IMR-90 (cell line): ENCODE measurements at regions not wholly inside any gene's neighbourhood (a gene's known extent, or its start where the extent isn't known, plus 50 kb on each side); places are given as distances from the start of the nearest gene placed in this dataset.

Experiments
- ATAC-seq: fragments of 200-7000 bp; cut with Tn5 transposase; 2 replicates; pipeline ENCODE4 v1.9.1; 2020; ENCODE audit warnings: low read depth, mild to moderate bottlenecking, moderate library complexity
- BruUV-seq: library from RNA; stranded (reverse); fragments of 400-500 nt; replicated peaks from 2 replicates; lab custom pipeline; 2021; lab: Mats Ljungman, UMichigan
- CTCF ChIA-PET: fragments of 300-600 bp; formaldehyde crosslinking; extraction: SDS; loops from one replicate; lab custom pipeline; 2021; ENCODE audit warnings: antibody characterized with exemption; lab: Yijun Ruan, JAX
- POLR2A ChIA-PET: fragments of 300-600 bp; sonication (Branson Sonifier 250); formaldehyde crosslinking; loops from one replicate; lab custom pipeline; 2022; ENCODE audit warnings: antibody characterized with exemption; ENCODE audit not compliant: unreplicated experiment; lab: Charles Lee
- DNase-seq: peaks from one replicate; pipeline ENCODE4 v3.0.0; 2013
- H2AFZ ChIP-seq: replicated peaks from 2 replicates; pipeline ENCODE3; 2013; ENCODE audit warnings: low read length, mild to moderate bottlenecking; ENCODE audit not compliant: poor library complexity
- H2AK5ac ChIP-seq: 2 replicates; pipeline ENCODE4 v1.6.1; 2013; ENCODE audit warnings: low read depth, low read length, inconsistent platforms
- H2AK9ac ChIP-seq: replicated peaks from 2 replicates; pipeline ENCODE3; 2013; ENCODE audit warnings: mild to moderate bottlenecking, low read depth, low read length, moderate library complexity; ENCODE audit not compliant: poor library complexity
- H2BK120ac ChIP-seq: 2 replicates; pipeline ENCODE4 v1.6.1; 2013; ENCODE audit warnings: low read depth, low read length, inconsistent platforms
- H2BK15ac ChIP-seq: 3 replicates; pipeline ENCODE4 v1.6.1; 2013; ENCODE audit warnings: low read depth, low read length, inconsistent platforms
- H2BK20ac ChIP-seq: 2 replicates; pipeline ENCODE4 v1.6.1; 2013; ENCODE audit warnings: low read depth, mild to moderate bottlenecking, inconsistent platforms, low read length, moderate library complexity
- H2BK5ac ChIP-seq: 2 replicates; pipeline ENCODE4 v1.6.1; 2013; ENCODE audit warnings: mild to moderate bottlenecking, low read depth, low read length, inconsistent platforms; ENCODE audit not compliant: poor library complexity, severe bottlenecking
- H3K14ac ChIP-seq: replicated peaks from 2 replicates; pipeline ENCODE4 v1.6.1; 2013; ENCODE audit warnings: low read depth, low read length, inconsistent platforms
- H3K18ac ChIP-seq: 2 replicates; pipeline ENCODE4 v1.6.1; 2013; ENCODE audit warnings: low read depth, low read length, control low read depth
- H3K23ac ChIP-seq: 2 replicates; pipeline ENCODE4 v1.6.1; 2013; ENCODE audit warnings: low read depth, low read length, inconsistent platforms
- H3K27ac ChIP-seq: 2 replicates; pipeline ENCODE4 v1.5.1; 2013; ENCODE audit warnings: mild to moderate bottlenecking, control low read depth, low read length; ENCODE audit not compliant: insufficient read depth
- H3K27me3 ChIP-seq: 2 replicates; pipeline ENCODE4 v1.6.1; 2013; ENCODE audit warnings: low read length; ENCODE audit not compliant: control insufficient read depth, insufficient read depth
- H3K36me3 ChIP-seq: 2 replicates; pipeline ENCODE4 v1.6.1; 2013; ENCODE audit warnings: low read length, mixed read lengths; ENCODE audit not compliant: control insufficient read depth, insufficient read depth
- H3K4ac ChIP-seq: 2 replicates; pipeline ENCODE4 v1.6.1; 2013; ENCODE audit warnings: low read depth, low read length, inconsistent platforms
- H3K4me1 ChIP-seq: 2 replicates; pipeline ENCODE4 v1.6.1; 2013; ENCODE audit warnings: low read length, mixed read lengths; ENCODE audit not compliant: control insufficient read depth, insufficient read depth
- H3K4me2 ChIP-seq: 2 replicates; pipeline ENCODE4 v1.6.1; 2013; ENCODE audit warnings: low read depth, mild to moderate bottlenecking, control low read depth, low read length, moderate library complexity
- H3K4me3 ChIP-seq: 2 replicates; pipeline ENCODE4 v1.5.1; 2013; ENCODE audit warnings: low read depth, mild to moderate bottlenecking, control low read depth, low read length, moderate library complexity; ENCODE audit not compliant: insufficient read depth
- H3K56ac ChIP-seq: 2 replicates; pipeline ENCODE4 v1.6.1; 2013; ENCODE audit warnings: low read length, inconsistent platforms; ENCODE audit not compliant: insufficient read depth; ENCODE audit errors: extremely low read depth
- H3K79me1 ChIP-seq, 2 experiments: 2 replicates each; pipeline ENCODE4 v1.6.1; 2013; ENCODE audit warnings: low read length in 2 of 2, inconsistent platforms in 1 of 2, low read depth in 1 of 2
- H3K9ac ChIP-seq: 2 replicates; pipeline ENCODE4 v1.6.1; 2013; ENCODE audit warnings: low read depth, low read length, control low read depth
- H3K9me1 ChIP-seq: 2 replicates; pipeline ENCODE4 v1.6.1; 2013; ENCODE audit warnings: low read length, inconsistent platforms; ENCODE audit not compliant: insufficient read depth
- H3K9me3 ChIP-seq: 2 replicates; pipeline ENCODE4 v1.6.1; 2013; ENCODE audit warnings: low read length; ENCODE audit not compliant: control insufficient read depth, insufficient read depth
- H4K20me1 ChIP-seq: 2 replicates; pipeline ENCODE4 v1.6.1; 2013; ENCODE audit warnings: low read length, inconsistent platforms; ENCODE audit not compliant: insufficient read depth
- H4K5ac ChIP-seq: 2 replicates; pipeline ENCODE4 v1.6.1; 2013; ENCODE audit warnings: mild to moderate bottlenecking, low read depth, low read length, control low read depth
- H4K8ac ChIP-seq, 2 experiments: 2 replicates each; pipeline ENCODE4 v1.6.1; 2013; ENCODE audit warnings: low read depth in 2 of 2, low read length in 2 of 2, control low read depth in 1 of 2, inconsistent platforms in 1 of 2
- H4K91ac ChIP-seq: 2 replicates; pipeline ENCODE4 v1.6.1; 2013; ENCODE audit warnings: low read depth, low read length, inconsistent platforms; ENCODE audit not compliant: insufficient read depth
- CEBPB ChIP-seq: IDR thresholded peaks from 2 replicates; pipeline ENCODE4 v1.6.1; 2012; ENCODE audit warnings: low read depth, low read length, improper control_type of control experiment
- CTCF ChIP-seq: conservative IDR thresholded peaks from 2 replicates; pipeline ENCODE4 v1.5.1; 2012; ENCODE audit warnings: mild to moderate bottlenecking, low read depth, low read length, improper control_type of control experiment
- MAFK ChIP-seq: IDR thresholded peaks from 2 replicates; pipeline ENCODE4 v1.6.1; 2012; ENCODE audit warnings: low read depth, low read length, improper control_type of control experiment
- MAZ ChIP-seq: IDR thresholded peaks from 2 replicates; pipeline ENCODE4 v1.6.1; 2012; ENCODE audit warnings: low read depth, mild to moderate bottlenecking, low read length, improper control_type of control experiment, moderate library complexity, borderline replicate concordance
- MXI1 ChIP-seq: IDR thresholded peaks from 2 replicates; pipeline ENCODE4 v1.6.1; 2012; ENCODE audit warnings: low read depth, mild to moderate bottlenecking, low read length, moderate library complexity, borderline replicate concordance
- POLR2A ChIP-seq: IDR thresholded peaks from 2 replicates; pipeline ENCODE4 v1.6.1; 2012; ENCODE audit warnings: mild to moderate bottlenecking, low read depth, low read length
- RAD21 ChIP-seq: IDR thresholded peaks from 2 replicates; pipeline ENCODE4 v1.6.1; 2012; ENCODE audit warnings: low read length, improper control_type of control experiment
- RCOR1 ChIP-seq: IDR thresholded peaks from 2 replicates; pipeline ENCODE4 v1.6.1; 2012; ENCODE audit warnings: mild to moderate bottlenecking, low read length, improper control_type of control experiment; ENCODE audit not compliant: insufficient replicate concordance
- RFX5 ChIP-seq: IDR thresholded peaks from 2 replicates; pipeline ENCODE4 v1.8.0; 2012; ENCODE audit warnings: low read depth, mild to moderate bottlenecking, low read length, moderate library complexity
- WGBS, 2 experiments: methylation state at CpG; one replicate each; pipeline versions ENCODE4 v1.1.5 to v1.1.7; 2013; ENCODE audit warnings: missing lambda C conversion rate in 2 of 2; ENCODE audit not compliant: insufficient read length in 1 of 2; ENCODE audit errors: extremely low coverage in 2 of 2; 5-methylcytosine and 5-hydroxymethylcytosine counted together
- dilution Hi-C: fragments of 300-500 bp; cut with HindIII; formaldehyde crosslinking; loops from one replicate; pipeline ENCODE4 v1.14.3; 2018; ENCODE audit warnings: low sequenced_read_pairs; ENCODE audit not compliant: unreplicated experiment
- in situ Hi-C: fragments of 300-500 bp; cut with MboI; formaldehyde crosslinking; loops from 3 replicates; pipeline ENCODE4 v1.14.3; 2019; ENCODE audit warnings: low sequenced_read_pairs, inconsistent platforms, mixed read lengths
- intact Hi-C: fragments of 100-400 bp; cut with micrococcal nuclease; formaldehyde crosslinking; loops from 2 replicates; pipeline ENCODE4 v1.10.0; 2022
- TF ChIP-seq, protein P1 (sequence below): fragments of 150-350 bp; IDR thresholded peaks from 2 replicates; pipeline ENCODE4 v1.6.1; 2017; ENCODE audit warnings: mild to moderate bottlenecking, antibody characterized with exemption, low read length, low read depth
- TF ChIP-seq, protein P2 (sequence below): fragments of 150-350 bp; IDR thresholded peaks from 2 replicates; pipeline ENCODE4 v1.6.1; 2016; ENCODE audit warnings: low read depth, mild to moderate bottlenecking, low read length, moderate library complexity, borderline replicate concordance

GRCh38 chr2:144052083-144052482 lies 467.8 kb downstream of the ZEB2 start:
- 79% methylated on average over 2 of the region's 4 CpGs; no CpG with 5 or more reads in 1 of the 2 experiments for WGBS, 2 experiments
- Histone ChIP-seq H4K20me1 (no peaks in the 10 kb centered on the region), H3K14ac (no peak overlapping the region), H4K91ac (no peak overlapping the region), H4K5ac (no peak overlapping the region), H3K27ac (no peak overlapping the region), H2AK5ac (no peak overlapping the region), H3K27me3 (no peaks in the 10 kb centered on the region), H3K79me1 (no peaks in the 10 kb centered on the region), H2BK15ac (no peak overlapping the region), H3K4me2 (no peak overlapping the region), H3K9ac (no peak overlapping the region), H2BK20ac (no peak overlapping the region), H3K36me3 (no peaks in the 10 kb centered on the region), H3K4ac (no peak overlapping the region), H3K9me3 (no peaks in the 10 kb centered on the region), H4K8ac (no peak overlapping the region), H2AK9ac (no peak overlapping the region), H2BK5ac (no peak overlapping the region), H2BK120ac (no peak overlapping the region), H3K9me1 (no peaks in the 10 kb centered on the region), H2AFZ (no peak overlapping the region), H3K4me1 (no peaks in the 10 kb centered on the region), H3K18ac (no peak overlapping the region), H3K23ac (no peak overlapping the region), H3K4me3 (no peak overlapping the region), H3K56ac (no peak overlapping the region)
- DNase-seq (no peak), ATAC-seq (no peak)
- BruUV-seq = no TSS peak
- no peak for TF ChIP-seq MAZ
- no peak for TF ChIP-seq POLR2A
- no peak for TF ChIP-seq RCOR1
- no peak for TF ChIP-seq MAFK
- TF ChIP-seq CEBPB = no peak
- no peak for TF ChIP-seq RAD21
- TF ChIP-seq RFX5 = no peak
- TF ChIP-seq, protein P1, sequence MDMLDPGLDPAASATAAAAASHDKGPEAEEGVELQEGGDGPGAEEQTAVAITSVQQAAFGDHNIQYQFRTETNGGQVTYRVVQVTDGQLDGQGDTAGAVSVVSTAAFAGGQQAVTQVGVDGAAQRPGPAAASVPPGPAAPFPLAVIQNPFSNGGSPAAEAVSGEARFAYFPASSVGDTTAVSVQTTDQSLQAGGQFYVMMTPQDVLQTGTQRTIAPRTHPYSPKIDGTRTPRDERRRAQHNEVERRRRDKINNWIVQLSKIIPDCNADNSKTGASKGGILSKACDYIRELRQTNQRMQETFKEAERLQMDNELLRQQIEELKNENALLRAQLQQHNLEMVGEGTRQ = no peak
- TF ChIP-seq CTCF = no peak
- TF ChIP-seq, protein P2, sequence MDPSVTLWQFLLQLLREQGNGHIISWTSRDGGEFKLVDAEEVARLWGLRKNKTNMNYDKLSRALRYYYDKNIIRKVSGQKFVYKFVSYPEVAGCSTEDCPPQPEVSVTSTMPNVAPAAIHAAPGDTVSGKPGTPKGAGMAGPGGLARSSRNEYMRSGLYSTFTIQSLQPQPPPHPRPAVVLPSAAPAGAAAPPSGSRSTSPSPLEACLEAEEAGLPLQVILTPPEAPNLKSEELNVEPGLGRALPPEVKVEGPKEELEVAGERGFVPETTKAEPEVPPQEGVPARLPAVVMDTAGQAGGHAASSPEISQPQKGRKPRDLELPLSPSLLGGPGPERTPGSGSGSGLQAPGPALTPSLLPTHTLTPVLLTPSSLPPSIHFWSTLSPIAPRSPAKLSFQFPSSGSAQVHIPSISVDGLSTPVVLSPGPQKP = no peak
- TF ChIP-seq MXI1 = no peak
- dilution Hi-C loops (no loop called here), intact Hi-C loops (no loop called here), in situ Hi-C loops (no loop called here)
- POLR2A ChIA-PET = no interaction called here
- CTCF ChIA-PET = no interaction called here
